ENCODE measurements at regions not wholly inside any gene's neighbourhood (a gene's known extent, or its start where the extent isn't known, plus 50 kb on each side); places are given as distances from the start of the nearest gene placed in this dataset.

DNA sequence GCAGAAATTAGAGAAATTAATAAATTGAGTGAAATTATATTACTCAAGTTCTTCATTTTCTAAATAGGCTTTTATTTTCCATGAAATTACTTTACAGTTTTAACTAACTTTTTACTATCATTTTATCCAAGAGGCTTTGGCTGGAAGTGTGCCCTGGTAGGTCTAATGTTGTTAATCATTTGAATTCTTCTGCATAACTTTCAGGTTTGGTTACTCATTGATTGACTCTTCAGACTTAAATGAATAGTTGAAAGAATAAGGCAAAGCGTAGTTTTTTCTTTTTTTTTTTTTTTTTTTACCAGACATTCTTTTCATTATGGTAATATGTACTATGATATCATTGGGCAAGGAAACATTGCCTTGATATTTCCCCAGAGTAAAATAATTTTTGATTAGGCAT is 228.4 kb upstream of the MMADHC start:
- TF ChIP-seq CTCF (IDR thresholded peaks at IDR 0.05), result no peak
- TF ChIP-seq POLR2A (IDR thresholded peaks at IDR 0.05), result no peak

Measured in lower leg skin (tissue), 3 donors.